ENCODE measurements at regions not wholly inside any gene's neighbourhood (a gene's known extent, or its start where the extent isn't known, plus 50 kb on each side); places are given as distances from the start of the nearest gene placed in this dataset.

- no peak overlapping the region for H3K27ac Mint-ChIP-seq (ENCODE audit: unreplicated experiment)
- H3K4me1 Mint-ChIP-seq (ENCODE audit: low read depth, unreplicated experiment): no peaks in the 10 kb centered on the region
- no peaks in the 10 kb centered on the region for H3K36me3 ChIP-seq (ENCODE audit: insufficient read depth, low read length)
- H3K4me3 ChIP-seq (ENCODE audit: insufficient read depth, low read depth, low read length): no peak overlapping the region
- no peak overlapping the region for H3K4me2 ChIP-seq (ENCODE audit: low read length)
- no peaks in the 10 kb centered on the region for H3K79me2 ChIP-seq (ENCODE audit: insufficient read depth, low read length)
- no peaks in the 10 kb centered on the region for H3K4me1 ChIP-seq (ENCODE audit: insufficient read depth, low read length)
- no peaks in the 10 kb centered on the region for H3K27me3 Mint-ChIP-seq (ENCODE audit: low read depth, unreplicated experiment)
- no peaks in the 10 kb centered on the region for H3K9me3 Mint-ChIP-seq (ENCODE audit: unreplicated experiment)
- H2AFZ ChIP-seq (ENCODE audit: low read depth, low read length): no peak overlapping the region
- no peaks in the 10 kb centered on the region for H3K36me3 Mint-ChIP-seq (ENCODE audit: low read depth, unreplicated experiment)
- H4K20me1 ChIP-seq (ENCODE audit: insufficient read depth, low read length): no peaks in the 10 kb centered on the region
- H3K4me3 Mint-ChIP-seq (ENCODE audit: unreplicated experiment): no peak overlapping the region
- no peaks in the 10 kb centered on the region for H3K9me3 ChIP-seq (ENCODE audit: insufficient read depth, low read depth, low read length)
- DNase-seq (ENCODE audit: low read depth): no peak
- no peak for FAIRE-seq
- no peak overlapping the region for H3K9ac ChIP-seq (ENCODE audit: low read length)
- no peak overlapping the region for H3K27ac ChIP-seq (ENCODE audit: low read depth, low read length)
- H3K27me3 ChIP-seq (ENCODE audit: insufficient read depth, low read length): no peaks in the 10 kb centered on the region
- TF ChIP-seq EZH2 (IDR thresholded peaks at IDR 0.05; ENCODE audit: insufficient read depth, low read length) (no peak), CTCF (IDR thresholded peaks at IDR 0.05; ENCODE audit: insufficient read depth, low read depth, low read length) (no peak)
Measured at GRCh38 chr5:21199087-21199486, 1211.1 kb upstream of the CDH18 start.

- Histone ChIP-seq H3K27me3 (ENCODE audit: insufficient read depth, low read length) (no peaks in the 10 kb centered on the region), H3K4me3 (ENCODE audit: insufficient read depth, low read depth, low read length) (no peak overlapping the region), H3K27ac (ENCODE audit: low read depth, low read length) (no peak overlapping the region), H4K20me1 (ENCODE audit: insufficient read depth, low read length) (no peaks in the 10 kb centered on the region), H3K9me3 (ENCODE audit: insufficient read depth, low read depth, low read length) (no peaks in the 10 kb centered on the region), H3K79me2 (ENCODE audit: insufficient read depth, low read length) (no peaks in the 10 kb centered on the region), H3K4me1 (ENCODE audit: insufficient read depth, low read length) (no peaks in the 10 kb centered on the region), H3K36me3 (ENCODE audit: insufficient read depth, low read length) (no peaks in the 10 kb centered on the region), H3K9ac (ENCODE audit: low read length) (no peak overlapping the region), H2AFZ (ENCODE audit: low read depth, low read length) (no peak overlapping the region), H3K4me2 (ENCODE audit: low read length) (peak overlapping the region; percentile 30)
- no peak for TF ChIP-seq EZH2 (IDR thresholded peaks at IDR 0.05; ENCODE audit: insufficient read depth, low read length)
- no peak for TF ChIP-seq CTCF (IDR thresholded peaks at IDR 0.05; ENCODE audit: insufficient read depth, low read depth, low read length)
- H3K9me3 Mint-ChIP-seq (ENCODE audit: unreplicated experiment): no peaks in the 10 kb centered on the region
- H3K4me3 Mint-ChIP-seq (ENCODE audit: unreplicated experiment): no peak overlapping the region
- H3K27me3 Mint-ChIP-seq (ENCODE audit: low read depth, unreplicated experiment): no peaks in the 10 kb centered on the region
- H3K4me1 Mint-ChIP-seq (ENCODE audit: low read depth, unreplicated experiment): no peaks in the 10 kb centered on the region
- FAIRE-seq (no peak), DNase-seq (ENCODE audit: low read depth) (peak; percentile 14)
- H3K27ac Mint-ChIP-seq (ENCODE audit: unreplicated experiment): no peak overlapping the region
- no peaks in the 10 kb centered on the region for H3K36me3 Mint-ChIP-seq (ENCODE audit: low read depth, unreplicated experiment)
Measured at GRCh38 chr5:21195145-21195544, 1207.1 kb upstream of the CDH18 start.

- peaks cover 2% of the 10 kb centered on the region for H3K9me3 Mint-ChIP-seq (ENCODE audit: unreplicated experiment)
- DNase-seq (ENCODE audit: low read depth) (no peak), FAIRE-seq (no peak)
- TF ChIP-seq CTCF (IDR thresholded peaks at IDR 0.05; ENCODE audit: insufficient read depth, low read depth, low read length) (no peak), EZH2 (IDR thresholded peaks at IDR 0.05; ENCODE audit: insufficient read depth, low read length) (no peak)
- Histone ChIP-seq H3K36me3 (ENCODE audit: insufficient read depth, low read length) (no peaks in the 10 kb centered on the region), H3K79me2 (ENCODE audit: insufficient read depth, low read length) (no peaks in the 10 kb centered on the region), H4K20me1 (ENCODE audit: insufficient read depth, low read length) (no peaks in the 10 kb centered on the region), H3K4me2 (ENCODE audit: low read length) (no peak overlapping the region), H3K27ac (ENCODE audit: low read depth, low read length) (no peak overlapping the region), H3K9ac (ENCODE audit: low read length) (no peak overlapping the region), H3K4me3 (ENCODE audit: insufficient read depth, low read depth, low read length) (no peak overlapping the region), H3K9me3 (ENCODE audit: insufficient read depth, low read depth, low read length) (no peaks in the 10 kb centered on the region), H3K4me1 (ENCODE audit: insufficient read depth, low read length) (no peaks in the 10 kb centered on the region), H2AFZ (ENCODE audit: low read depth, low read length) (no peak overlapping the region), H3K27me3 (ENCODE audit: insufficient read depth, low read length) (no peaks in the 10 kb centered on the region)
- H3K36me3 Mint-ChIP-seq (ENCODE audit: low read depth, unreplicated experiment): no peaks in the 10 kb centered on the region
- no peaks in the 10 kb centered on the region for H3K27me3 Mint-ChIP-seq (ENCODE audit: low read depth, unreplicated experiment)
- no peak overlapping the region for H3K4me3 Mint-ChIP-seq (ENCODE audit: unreplicated experiment)
- no peak overlapping the region for H3K27ac Mint-ChIP-seq (ENCODE audit: unreplicated experiment)
- no peaks in the 10 kb centered on the region for H3K4me1 Mint-ChIP-seq (ENCODE audit: low read depth, unreplicated experiment)
Measured at GRCh38 chr5:21185536-21185935, 1197.5 kb upstream of the CDH18 start.
